ENCODE measurements at regions not wholly inside any gene's neighbourhood (a gene's known extent, or its start where the extent isn't known, plus 50 kb on each side); places are given as distances from the start of the nearest gene placed in this dataset.

DNA sequence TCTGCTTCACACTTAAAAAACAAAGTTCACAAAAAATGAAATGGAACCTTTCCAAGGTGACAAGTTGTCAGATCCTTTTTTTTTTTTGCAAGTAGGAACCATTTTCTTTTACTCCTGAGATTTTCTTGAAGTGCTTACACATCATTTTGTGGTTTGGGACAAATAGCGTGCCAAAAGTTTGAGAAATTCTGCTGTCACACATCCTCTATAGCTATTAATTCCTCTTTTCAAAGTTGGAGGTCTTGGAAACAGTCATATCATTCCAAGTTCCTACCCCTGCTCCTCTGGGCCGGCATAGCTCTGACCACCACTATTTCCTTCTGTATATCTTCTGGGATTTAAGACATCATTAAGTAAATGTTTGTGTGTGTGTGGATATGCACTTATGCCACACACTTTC, 421.6 kb upstream of the SLC10A2 start:
- Histone ChIP-seq H3K36me3 (ENCODE audit: control insufficient read depth in 1 of 2, insufficient read depth in 2 of 2, low read length in 2 of 2) (no peaks in the 10 kb centered on the region), H4K20me1 (ENCODE audit: insufficient read depth) (no peaks in the 10 kb centered on the region), H3K4me3 (replicated peaks in 1 of 2; ENCODE audit: low read depth in 1 of 2, low read length in 2 of 2) (no peak overlapping the region), H3K4me1 (ENCODE audit: control insufficient read depth in 1 of 2, insufficient read depth in 2 of 2, low read length in 2 of 2) (no peaks in the 10 kb centered on the region), H3K9ac (ENCODE audit: low read length) (no peak overlapping the region), H3K27ac (ENCODE audit: low read depth, low read length) (no peak overlapping the region), H3K9me2 (ENCODE audit: insufficient read depth) (no peaks in the 10 kb centered on the region), H3K79me2 (ENCODE audit: insufficient read depth, low read length) (no peaks in the 10 kb centered on the region), H3K9me3 (ENCODE audit: control insufficient read depth in 1 of 2, insufficient read depth in 1 of 2, low read depth in 1 of 2, low read length in 2 of 2) (no peaks in the 10 kb centered on the region; a peak in 1 of 4 replicates), H3K27me3 (ENCODE audit: insufficient read depth, low read length) (no peaks in the 10 kb centered on the region), H3K4me2 (ENCODE audit: low read length) (no peak overlapping the region), H2AFZ (ENCODE audit: low read depth, low read length, poor library complexity, severe bottlenecking) (no peak overlapping the region)
- ChIA-PET POLR2A (no interaction called here), CTCF (no interaction called here), RAD21 (ENCODE audit: low non-redundant PET in 1 of 2, low total read pairs in 2 of 2, uncharacterized antibody in 2 of 2, unreplicated experiment in 2 of 2) (no interaction called here)
- BruUV-seq (replicated peaks): no TSS peak
- TF ChIP-seq EZH2 (IDR thresholded peaks at IDR 0.05) (no peak), FOSL1 (IDR thresholded peaks at IDR 0.05; ENCODE audit: low read depth) (no peak), POLR2AphosphoS5 (IDR thresholded peaks at IDR 0.05; ENCODE audit: low read depth, low read length) (no peak), CBX3 (IDR thresholded peaks at IDR 0.05; ENCODE audit: low read depth) (no peak), CEBPB (IDR thresholded peaks at IDR 0.05; ENCODE audit: low read depth) (no peak), JUND (IDR thresholded peaks at IDR 0.05) (no peak), EGR1 (IDR thresholded peaks at IDR 0.05; ENCODE audit: low read depth) (no peak)
- TF ChIP-seq, protein P1, sequence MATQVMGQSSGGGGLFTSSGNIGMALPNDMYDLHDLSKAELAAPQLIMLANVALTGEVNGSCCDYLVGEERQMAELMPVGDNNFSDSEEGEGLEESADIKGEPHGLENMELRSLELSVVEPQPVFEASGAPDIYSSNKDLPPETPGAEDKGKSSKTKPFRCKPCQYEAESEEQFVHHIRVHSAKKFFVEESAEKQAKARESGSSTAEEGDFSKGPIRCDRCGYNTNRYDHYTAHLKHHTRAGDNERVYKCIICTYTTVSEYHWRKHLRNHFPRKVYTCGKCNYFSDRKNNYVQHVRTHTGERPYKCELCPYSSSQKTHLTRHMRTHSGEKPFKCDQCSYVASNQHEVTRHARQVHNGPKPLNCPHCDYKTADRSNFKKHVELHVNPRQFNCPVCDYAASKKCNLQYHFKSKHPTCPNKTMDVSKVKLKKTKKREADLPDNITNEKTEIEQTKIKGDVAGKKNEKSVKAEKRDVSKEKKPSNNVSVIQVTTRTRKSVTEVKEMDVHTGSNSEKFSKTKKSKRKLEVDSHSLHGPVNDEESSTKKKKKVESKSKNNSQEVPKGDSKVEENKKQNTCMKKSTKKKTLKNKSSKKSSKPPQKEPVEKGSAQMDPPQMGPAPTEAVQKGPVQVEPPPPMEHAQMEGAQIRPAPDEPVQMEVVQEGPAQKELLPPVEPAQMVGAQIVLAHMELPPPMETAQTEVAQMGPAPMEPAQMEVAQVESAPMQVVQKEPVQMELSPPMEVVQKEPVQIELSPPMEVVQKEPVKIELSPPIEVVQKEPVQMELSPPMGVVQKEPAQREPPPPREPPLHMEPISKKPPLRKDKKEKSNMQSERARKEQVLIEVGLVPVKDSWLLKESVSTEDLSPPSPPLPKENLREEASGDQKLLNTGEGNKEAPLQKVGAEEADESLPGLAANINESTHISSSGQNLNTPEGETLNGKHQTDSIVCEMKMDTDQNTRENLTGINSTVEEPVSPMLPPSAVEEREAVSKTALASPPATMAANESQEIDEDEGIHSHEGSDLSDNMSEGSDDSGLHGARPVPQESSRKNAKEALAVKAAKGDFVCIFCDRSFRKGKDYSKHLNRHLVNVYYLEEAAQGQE (IDR thresholded peaks at IDR 0.05; ENCODE audit: low read depth): no peak
- no peak for DNase-seq (ENCODE audit: low read depth, low spot score)
- ATAC-seq: no peak
- intact Hi-C loops (cut with micrococcal nuclease): no loop called here

GRCh38 chr13:103473081-103473480, 406.9 kb upstream of the SLC10A2 start:
- intact Hi-C loops (cut with micrococcal nuclease): no loop called here
- BruUV-seq (replicated peaks): no TSS peak
- RAD21 ChIA-PET (ENCODE audit: low non-redundant PET in 1 of 2, low total read pairs in 2 of 2, uncharacterized antibody in 2 of 2, unreplicated experiment in 2 of 2): no interaction called here
- TF ChIP-seq ZFX (IDR thresholded peaks at IDR 0.05) (no peak), TCF7L2 (IDR thresholded peaks at IDR 0.05; ENCODE audit: borderline replicate concordance, extremely low read depth, insufficient read depth, insufficient read length) (no peak), RAD21 (IDR thresholded peaks at IDR 0.05; ENCODE audit: low read depth) (no peak), ATF3 (IDR thresholded peaks at IDR 0.05) (no peak), SP1 (IDR thresholded peaks at IDR 0.05; ENCODE audit: low read depth) (no peak), ZBTB33 (IDR thresholded peaks at IDR 0.05; ENCODE audit: extremely low read depth, insufficient replicate concordance, low read length) (no peak), CEBPB (IDR thresholded peaks at IDR 0.05; ENCODE audit: low read depth) (no peak), FOSL1 (IDR thresholded peaks at IDR 0.05; ENCODE audit: low read depth) (no peak), ZNF274 (IDR thresholded peaks at IDR 0.05; ENCODE audit: low read depth, low read length) (no peak), YY1 (IDR thresholded peaks at IDR 0.05; ENCODE audit: extremely low read depth, insufficient replicate concordance, low read depth, low read length) (no peak), ELF1 (IDR thresholded peaks at IDR 0.05; ENCODE audit: borderline replicate concordance, low read depth) (no peak)
- TF ChIP-seq, protein P2, sequence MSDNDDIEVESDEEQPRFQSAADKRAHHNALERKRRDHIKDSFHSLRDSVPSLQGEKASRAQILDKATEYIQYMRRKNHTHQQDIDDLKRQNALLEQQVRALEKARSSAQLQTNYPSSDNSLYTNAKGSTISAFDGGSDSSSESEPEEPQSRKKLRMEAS (IDR thresholded peaks at IDR 0.05): no peak

More at GRCh38 chr13:103473081-103473480, 406.9 kb upstream of the SLC10A2 start:
- Histone ChIP-seq H4K20me1 (ENCODE audit: insufficient read depth) (no peaks in the 10 kb centered on the region), H2AFZ (ENCODE audit: low read depth, low read length, poor library complexity, severe bottlenecking) (no peak overlapping the region), H3K9me2 (ENCODE audit: insufficient read depth) (no peaks in the 10 kb centered on the region), H3K9me3 (ENCODE audit: control insufficient read depth in 1 of 2, insufficient read depth in 1 of 2, low read depth in 1 of 2, low read length in 2 of 2) (no peaks in the 10 kb centered on the region), H3K79me2 (ENCODE audit: insufficient read depth, low read length) (no peaks in the 10 kb centered on the region), H3K9ac (ENCODE audit: low read length) (no peak overlapping the region), H3K27ac (ENCODE audit: low read depth, low read length) (no peak overlapping the region), H3K36me3 (ENCODE audit: control insufficient read depth in 1 of 2, insufficient read depth in 2 of 2, low read length in 2 of 2) (no peaks in the 10 kb centered on the region), H3K4me3 (replicated peaks in 1 of 2; ENCODE audit: low read depth in 1 of 2, low read length in 2 of 2) (no peak overlapping the region), H3K4me1 (ENCODE audit: control insufficient read depth in 1 of 2, insufficient read depth in 2 of 2, low read length in 2 of 2) (no peaks in the 10 kb centered on the region), H3K4me2 (ENCODE audit: low read length) (no peak overlapping the region), H3K27me3 (ENCODE audit: insufficient read depth, low read length) (no peaks in the 10 kb centered on the region)
- no peak for DNase-seq (ENCODE audit: low read depth, low spot score)
- no peak for ATAC-seq
- CTCF ChIA-PET: no interaction called here
- POLR2A ChIA-PET: no interaction called here

Measured in HCT116 (cell line).